ENCODE measurements at regions not wholly inside any gene's neighbourhood (a gene's known extent, or its start where the extent isn't known, plus 50 kb on each side); places are given as distances from the start of the nearest gene placed in this dataset.

DNA sequence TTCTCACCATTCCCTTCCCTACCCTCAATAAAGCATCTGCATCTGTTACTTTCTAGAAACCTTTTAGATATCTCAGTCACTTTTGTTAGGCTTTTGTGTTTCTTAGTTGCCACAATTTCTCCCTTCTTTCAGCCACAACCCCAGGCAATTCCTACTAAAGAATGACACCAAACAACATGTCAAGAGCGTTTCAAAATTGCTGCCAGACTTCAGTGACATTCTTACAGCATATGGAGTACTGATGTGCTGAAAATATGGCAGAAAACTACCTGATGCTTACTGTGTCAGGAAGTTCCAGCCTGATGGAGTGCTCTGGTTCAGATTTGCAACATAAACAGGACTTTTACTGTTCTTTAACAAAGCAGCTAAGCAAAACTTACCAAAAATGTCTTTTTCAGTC lies 957.7 kb upstream of the POU3F3 start:
- no peaks in the 10 kb centered on the region for H3K36me3 ChIP-seq (ENCODE audit: control insufficient read depth in 2 of 2, insufficient read depth in 1 of 2, low read length in 2 of 2)

DNA sequence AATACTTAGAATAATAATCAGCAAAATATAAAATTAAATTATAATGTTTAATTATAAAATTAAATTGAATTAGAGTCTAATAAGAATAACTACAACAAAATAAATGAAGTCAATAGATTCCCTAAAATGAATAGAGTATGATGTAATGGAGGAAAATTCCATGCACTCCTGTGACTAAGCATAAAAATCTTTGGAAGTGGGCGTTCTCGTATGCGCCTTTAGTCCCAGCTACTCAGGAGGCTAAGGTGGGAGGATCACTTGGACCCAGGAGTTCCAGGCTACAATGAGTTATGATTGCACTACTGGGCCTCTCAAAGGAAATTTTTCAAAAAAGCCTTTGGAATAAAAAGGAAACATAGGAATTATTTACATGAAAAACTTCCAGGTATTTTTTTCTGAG lies 955.4 kb upstream of the POU3F3 start:
- TF ChIP-seq ZNF157 (tag by site-specific recombination; IDR thresholded peaks at IDR 0.05) (no peak), ZNF311 (tag by site-specific recombination; IDR thresholded peaks at IDR 0.05; ENCODE audit: borderline replicate concordance) (no peak)
- no peak overlapping the region for H3K4me3 ChIP-seq (ENCODE audit: low read depth, low read length)
- no peaks in the 10 kb centered on the region for H3K36me3 ChIP-seq (ENCODE audit: control insufficient read depth in 2 of 2, insufficient read depth in 1 of 2, low read length in 2 of 2)
- no peak overlapping the region for H3K27ac ChIP-seq (ENCODE audit: extremely low read depth, low read depth, low read length)
- H3K9me3 ChIP-seq (ENCODE audit: control insufficient read depth, insufficient read depth, low read depth, low read length) = no peaks in the 10 kb centered on the region
- H3K4me1 ChIP-seq (ENCODE audit: control insufficient read depth, insufficient read depth, low read length) = no peaks in the 10 kb centered on the region
- CTCF ChIA-PET = no interaction called here
- POLR2A ChIA-PET = no interaction called here

More for the DNA sequence above, 957.7 kb upstream of the POU3F3 start:
- no peak overlapping the region for H3K27ac ChIP-seq (ENCODE audit: extremely low read depth, low read depth, low read length)
- TF ChIP-seq ZFP41 (tag by site-specific recombination; IDR thresholded peaks at IDR 0.05; ENCODE audit: borderline replicate concordance) (no peak), ZNF660 (tag by site-specific recombination; IDR thresholded peaks at IDR 0.05) (no peak), ZFHX2 (tag by site-specific recombination; conservative IDR thresholded peaks at IDR 0.05) (no peak), ZNF623 (tag by site-specific recombination; IDR thresholded peaks at IDR 0.05) (no peak), ZNF202 (tag by site-specific recombination; IDR thresholded peaks at IDR 0.05; ENCODE audit: borderline replicate concordance) (no peak), ZNF132 (tag by site-specific recombination; IDR thresholded peaks at IDR 0.05; ENCODE audit: borderline replicate concordance) (no peak), ZNF571 (tag by site-specific recombination; IDR thresholded peaks at IDR 0.05) (no peak), ZNF302 (tag by site-specific recombination; IDR thresholded peaks at IDR 0.05; ENCODE audit: low read depth) (no peak), ZNF416 (tag by site-specific recombination; IDR thresholded peaks at IDR 0.05) (no peak)
- TF ChIP-seq, protein P1, sequence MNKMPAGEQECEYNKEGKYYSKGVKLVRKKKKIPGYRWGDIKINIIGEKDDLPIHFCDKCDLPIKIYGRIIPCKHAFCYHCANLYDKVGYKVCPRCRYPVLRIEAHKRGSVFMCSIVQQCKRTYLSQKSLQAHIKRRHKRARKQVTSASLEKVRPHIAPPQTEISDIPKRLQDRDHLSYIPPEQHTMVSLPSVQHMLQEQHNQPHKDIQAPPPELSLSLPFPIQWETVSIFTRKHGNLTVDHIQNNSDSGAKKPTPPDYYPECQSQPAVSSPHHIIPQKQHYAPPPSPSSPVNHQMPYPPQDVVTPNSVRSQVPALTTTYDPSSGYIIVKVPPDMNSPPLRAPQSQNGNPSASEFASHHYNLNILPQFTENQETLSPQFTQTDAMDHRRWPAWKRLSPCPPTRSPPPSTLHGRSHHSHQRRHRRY (tag by site-specific recombination; IDR thresholded peaks at IDR 0.05) = no peak
- TF ChIP-seq, protein P2, sequence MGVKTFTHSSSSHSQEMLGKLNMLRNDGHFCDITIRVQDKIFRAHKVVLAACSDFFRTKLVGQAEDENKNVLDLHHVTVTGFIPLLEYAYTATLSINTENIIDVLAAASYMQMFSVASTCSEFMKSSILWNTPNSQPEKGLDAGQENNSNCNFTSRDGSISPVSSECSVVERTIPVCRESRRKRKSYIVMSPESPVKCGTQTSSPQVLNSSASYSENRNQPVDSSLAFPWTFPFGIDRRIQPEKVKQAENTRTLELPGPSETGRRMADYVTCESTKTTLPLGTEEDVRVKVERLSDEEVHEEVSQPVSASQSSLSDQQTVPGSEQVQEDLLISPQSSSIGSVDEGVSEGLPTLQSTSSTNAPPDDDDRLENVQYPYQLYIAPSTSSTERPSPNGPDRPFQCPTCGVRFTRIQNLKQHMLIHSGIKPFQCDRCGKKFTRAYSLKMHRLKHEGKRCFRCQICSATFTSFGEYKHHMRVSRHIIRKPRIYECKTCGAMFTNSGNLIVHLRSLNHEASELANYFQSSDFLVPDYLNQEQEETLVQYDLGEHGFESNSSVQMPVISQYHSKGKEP (tag by site-specific recombination; IDR thresholded peaks at IDR 0.05) = no peak
- no peaks in the 10 kb centered on the region for H3K4me1 ChIP-seq (ENCODE audit: control insufficient read depth, insufficient read depth, low read length)
- CTCF ChIA-PET = interaction anchor here (1.3 kb wide), 1 partner anchor 735 kb away, joined by 5 read pairs; no protein-coding TSS in a partner anchor
- H3K4me3 ChIP-seq (ENCODE audit: low read depth, low read length) = no peak overlapping the region
- POLR2A ChIA-PET = no interaction called here
- H3K9me3 ChIP-seq (ENCODE audit: control insufficient read depth, insufficient read depth, low read depth, low read length) = no peaks in the 10 kb centered on the region

DNA sequence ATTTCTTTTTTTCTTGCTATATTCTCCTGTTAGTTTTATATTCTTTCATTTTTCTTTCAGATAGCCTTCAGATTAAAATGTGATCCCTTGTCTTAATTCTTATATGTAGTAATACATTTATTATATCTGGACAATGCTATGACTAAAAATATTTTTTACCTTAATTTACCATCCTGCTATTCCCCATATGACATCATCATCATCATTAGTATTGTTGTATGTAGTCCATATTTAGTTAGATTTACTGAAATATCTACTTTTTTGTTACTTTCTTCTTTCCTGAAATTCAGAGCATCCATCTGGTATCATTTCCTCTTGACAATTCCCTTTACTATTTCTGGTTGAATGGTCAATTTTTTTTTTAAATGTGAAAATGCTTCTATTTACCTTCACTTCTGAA lies 951.6 kb upstream of the POU3F3 start:
- Histone ChIP-seq H3K36me3 (ENCODE audit: control insufficient read depth in 2 of 2, insufficient read depth in 1 of 2, low read length in 2 of 2) (no peaks in the 10 kb centered on the region), H3K4me3 (ENCODE audit: low read depth, low read length) (no peak overlapping the region), H3K9me3 (ENCODE audit: control insufficient read depth, insufficient read depth, low read depth, low read length) (no peaks in the 10 kb centered on the region), H3K4me1 (ENCODE audit: control insufficient read depth, insufficient read depth, low read length) (no peaks in the 10 kb centered on the region), H3K27ac (ENCODE audit: extremely low read depth, low read depth, low read length) (no peak overlapping the region)
- TF ChIP-seq KLF10 (tag by site-specific recombination; IDR thresholded peaks at IDR 0.05) (no peak), TCF7L2 (IDR thresholded peaks at IDR 0.05; ENCODE audit: borderline replicate concordance, low read depth, low read length) (no peak), ZNF473 (tag by site-specific recombination; IDR thresholded peaks at IDR 0.05) (no peak), ZNF16 (tag by site-specific recombination; IDR thresholded peaks at IDR 0.05; ENCODE audit: low read depth) (no peak), ZNF621 (tag by site-specific recombination; IDR thresholded peaks at IDR 0.05) (no peak), ZNF777 (tag by site-specific recombination; IDR thresholded peaks at IDR 0.05; ENCODE audit: borderline replicate concordance) (no peak), ZNF157 (tag by site-specific recombination; IDR thresholded peaks at IDR 0.05) (no peak), ZNF521 (tag by site-specific recombination; IDR thresholded peaks at IDR 0.05) (no peak), ZSCAN23 (tag by site-specific recombination; IDR thresholded peaks at IDR 0.05) (no peak), FEZF1 (tag by site-specific recombination; IDR thresholded peaks at IDR 0.05) (no peak), SETDB1 (IDR thresholded peaks at IDR 0.05; ENCODE audit: insufficient read length, low read length) (no peak)
- TF ChIP-seq, protein P3, sequence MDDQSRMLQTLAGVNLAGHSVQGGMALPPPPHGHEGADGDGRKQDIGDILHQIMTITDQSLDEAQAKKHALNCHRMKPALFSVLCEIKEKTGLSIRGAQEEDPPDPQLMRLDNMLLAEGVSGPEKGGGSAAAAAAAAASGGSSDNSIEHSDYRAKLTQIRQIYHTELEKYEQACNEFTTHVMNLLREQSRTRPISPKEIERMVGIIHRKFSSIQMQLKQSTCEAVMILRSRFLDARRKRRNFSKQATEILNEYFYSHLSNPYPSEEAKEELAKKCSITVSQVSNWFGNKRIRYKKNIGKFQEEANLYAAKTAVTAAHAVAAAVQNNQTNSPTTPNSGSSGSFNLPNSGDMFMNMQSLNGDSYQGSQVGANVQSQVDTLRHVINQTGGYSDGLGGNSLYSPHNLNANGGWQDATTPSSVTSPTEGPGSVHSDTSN (CRISPR knock-in tag; IDR thresholded peaks at IDR 0.05) = no peak
- TF ChIP-seq, protein P1 (tag by site-specific recombination; IDR thresholded peaks at IDR 0.05) = no peak
- ChIA-PET CTCF (no interaction called here), POLR2A (no interaction called here)
